ENCODE measurements at regions not wholly inside any gene's neighbourhood (a gene's known extent, or its start where the extent isn't known, plus 50 kb on each side); places are given as distances from the start of the nearest gene placed in this dataset.

GRCh38 chr3:80580146-80580545, 812.3 kb upstream of the ROBO1 start:
- DNase-seq, result no peak

GRCh38 chr3:80564391-80564790, 796.6 kb upstream of the ROBO1 start:
- no peak for DNase-seq

GRCh38 chr3:80559701-80560100, 791.9 kb upstream of the ROBO1 start:
- DNase-seq, result no peak

- no peak for DNase-seq
Observed at GRCh38 chr3:80556763-80557162, 789.0 kb upstream of the ROBO1 start.

- DNase-seq, result no peak
Observed at GRCh38 chr3:80554304-80554703, 786.5 kb upstream of the ROBO1 start.

- no peak for DNase-seq
Observed at GRCh38 chr3:80553211-80553610, 785.4 kb upstream of the ROBO1 start.

GRCh38 chr3:80550174-80550573, 782.4 kb upstream of the ROBO1 start:
- no peak for DNase-seq

GRCh38 chr3:80549173-80549572, 781.4 kb upstream of the ROBO1 start:
- DNase-seq, result no peak

- DNase-seq, result no peak
Observed at GRCh38 chr3:80543154-80543553, 775.4 kb upstream of the ROBO1 start.

GRCh38 chr3:80542456-80542855, 774.7 kb upstream of the ROBO1 start:
- no peak for DNase-seq

GRCh38 chr3:80537680-80538079, 769.9 kb upstream of the ROBO1 start:
- DNase-seq, result no peak

GRCh38 chr3:80535286-80535685, 767.5 kb upstream of the ROBO1 start:
- DNase-seq, result no peak

- no peak for DNase-seq
Observed at GRCh38 chr3:80533553-80533952, 765.8 kb upstream of the ROBO1 start.

GRCh38 chr3:80526153-80526552, 758.4 kb upstream of the ROBO1 start:
- no peak for DNase-seq

- no peak for DNase-seq
Observed at GRCh38 chr3:80521081-80521480, 753.3 kb upstream of the ROBO1 start.

GRCh38 chr3:80519436-80519835, 751.6 kb upstream of the ROBO1 start:
- DNase-seq, result no peak

- DNase-seq, result no peak
Observed at GRCh38 chr3:80496452-80496851, 728.7 kb upstream of the ROBO1 start.

- no peak for DNase-seq
Observed at GRCh38 chr3:80492162-80492561, 724.4 kb upstream of the ROBO1 start.

GRCh38 chr3:80472961-80473360, 705.2 kb upstream of the ROBO1 start:
- DNase-seq, result no peak

GRCh38 chr3:80472459-80472858, 704.7 kb upstream of the ROBO1 start:
- DNase-seq, result no peak

GRCh38 chr3:80470433-80470832, 702.6 kb upstream of the ROBO1 start:
- DNase-seq, result no peak

- no peak for DNase-seq
Observed at GRCh38 chr3:80465746-80466145, 697.9 kb upstream of the ROBO1 start.

- no peak for DNase-seq
Observed at GRCh38 chr3:80451393-80451792, 683.6 kb upstream of the ROBO1 start.

- DNase-seq, result no peak
Observed at GRCh38 chr3:80445641-80446040, 677.8 kb upstream of the ROBO1 start.

GRCh38 chr3:80445053-80445452, 677.3 kb upstream of the ROBO1 start:
- no peak for DNase-seq

- no peak for DNase-seq
Observed at GRCh38 chr3:80439490-80439889, 671.7 kb upstream of the ROBO1 start.

Data from RPMI8226 (cell line).